Endothelial cell (in vitro differentiated cells): ENCODE measurements at regions not wholly inside any gene's neighbourhood (a gene's known extent, or its start where the extent isn't known, plus 50 kb on each side); places are given as distances from the start of the nearest gene placed in this dataset.

Experiments used
- DNase-seq: peaks from one replicate; pipeline ENCODE4 v3.0.0; 2021; ENCODE audit warnings: low spot score
- H3K27ac Mint-ChIP-seq: one replicate; pipeline ENCODE4 v1.8.0; 2021; ENCODE audit warnings: mixed read lengths, inconsistent platforms; ENCODE audit not compliant: unreplicated experiment
- H3K27me3 Mint-ChIP-seq: one replicate; pipeline ENCODE4 v1.8.0; 2021; ENCODE audit warnings: mild to moderate bottlenecking, moderate library complexity, mixed read lengths, inconsistent platforms; ENCODE audit not compliant: unreplicated experiment
- H3K36me3 Mint-ChIP-seq: one replicate; pipeline ENCODE4 v1.8.0; 2021; ENCODE audit warnings: mild to moderate bottlenecking, low read depth, mixed read lengths, inconsistent platforms; ENCODE audit not compliant: unreplicated experiment
- H3K4me1 Mint-ChIP-seq: one replicate; pipeline ENCODE4 v1.8.0; 2021; ENCODE audit warnings: mild to moderate bottlenecking, mixed read lengths, inconsistent platforms; ENCODE audit not compliant: unreplicated experiment
- H3K4me3 Mint-ChIP-seq: one replicate; pipeline ENCODE4 v1.8.0; 2021; ENCODE audit warnings: mild to moderate bottlenecking, mixed read lengths, inconsistent platforms; ENCODE audit not compliant: unreplicated experiment
- H3K9me3 Mint-ChIP-seq: one replicate; pipeline ENCODE4 v1.8.0; 2021; ENCODE audit warnings: mixed read lengths, inconsistent platforms; ENCODE audit not compliant: unreplicated experiment
- CTCF ChIP-seq: fragments of 200-600 bp; sonication (generic); IDR thresholded peaks from one replicate; pipeline ENCODE4 v1.5.0; 2021; ENCODE audit warnings: antibody characterized with exemption; ENCODE audit not compliant: unreplicated experiment

GRCh38 chr1:198075296-198075695, 81.5 kb upstream of the NEK7 start:
- no peak for DNase-seq
- Mint-ChIP-seq H3K4me1 (no peaks in the 10 kb centered on the region), H3K9me3 (peaks cover 3% of the 10 kb centered on the region), H3K36me3 (no peaks in the 10 kb centered on the region), H3K27ac (no peak overlapping the region), H3K4me3 (no peak overlapping the region), H3K27me3 (no peaks in the 10 kb centered on the region)
- no peak for TF ChIP-seq CTCF

- Mint-ChIP-seq H3K4me3 (no peak overlapping the region), H3K27me3 (no peaks in the 10 kb centered on the region), H3K36me3 (no peaks in the 10 kb centered on the region), H3K27ac (no peak overlapping the region), H3K4me1 (no peaks in the 10 kb centered on the region), H3K9me3 (peaks cover 3% of the 10 kb centered on the region)
- no peak for TF ChIP-seq CTCF
- DNase-seq, result no peak
Observed at GRCh38 chr1:198079432-198079951, 77.3 kb upstream of the NEK7 start.

- no peak for DNase-seq
- no peak for TF ChIP-seq CTCF
- Mint-ChIP-seq H3K27ac (no peak overlapping the region), H3K9me3 (peaks cover 3% of the 10 kb centered on the region), H3K27me3 (no peaks in the 10 kb centered on the region), H3K36me3 (no peaks in the 10 kb centered on the region), H3K4me1 (no peaks in the 10 kb centered on the region), H3K4me3 (no peak overlapping the region)
Observed at GRCh38 chr1:198082576-198082975, 74.2 kb upstream of the NEK7 start.

GRCh38 chr1:198083549-198083948, 73.2 kb upstream of the NEK7 start:
- peaks cover 2% of the 10 kb centered on the region for H3K4me1 Mint-ChIP-seq
- H3K27me3 Mint-ChIP-seq, result no peaks in the 10 kb centered on the region
- H3K36me3 Mint-ChIP-seq, result no peaks in the 10 kb centered on the region
- DNase-seq, result no peak
- H3K9me3 Mint-ChIP-seq, result peaks cover under 1% of the 10 kb centered on the region
- no peak overlapping the region for H3K4me3 Mint-ChIP-seq
- no peak overlapping the region for H3K27ac Mint-ChIP-seq
- TF ChIP-seq CTCF, result no peak

GRCh38 chr1:198084241-198084908, 72.4 kb upstream of the NEK7 start:
- H3K4me3 Mint-ChIP-seq, result no peak overlapping the region
- no peak overlapping the region for H3K27ac Mint-ChIP-seq
- H3K4me1 Mint-ChIP-seq, result peaks cover 2% of the 10 kb centered on the region
- H3K36me3 Mint-ChIP-seq, result no peaks in the 10 kb centered on the region
- DNase-seq, result no peak
- TF ChIP-seq CTCF, result no peak
- H3K27me3 Mint-ChIP-seq, result no peaks in the 10 kb centered on the region
- no peaks in the 10 kb centered on the region for H3K9me3 Mint-ChIP-seq
